ENCODE measurements at regions not wholly inside any gene's neighbourhood (a gene's known extent, or its start where the extent isn't known, plus 50 kb on each side); places are given as distances from the start of the nearest gene placed in this dataset.

DNA sequence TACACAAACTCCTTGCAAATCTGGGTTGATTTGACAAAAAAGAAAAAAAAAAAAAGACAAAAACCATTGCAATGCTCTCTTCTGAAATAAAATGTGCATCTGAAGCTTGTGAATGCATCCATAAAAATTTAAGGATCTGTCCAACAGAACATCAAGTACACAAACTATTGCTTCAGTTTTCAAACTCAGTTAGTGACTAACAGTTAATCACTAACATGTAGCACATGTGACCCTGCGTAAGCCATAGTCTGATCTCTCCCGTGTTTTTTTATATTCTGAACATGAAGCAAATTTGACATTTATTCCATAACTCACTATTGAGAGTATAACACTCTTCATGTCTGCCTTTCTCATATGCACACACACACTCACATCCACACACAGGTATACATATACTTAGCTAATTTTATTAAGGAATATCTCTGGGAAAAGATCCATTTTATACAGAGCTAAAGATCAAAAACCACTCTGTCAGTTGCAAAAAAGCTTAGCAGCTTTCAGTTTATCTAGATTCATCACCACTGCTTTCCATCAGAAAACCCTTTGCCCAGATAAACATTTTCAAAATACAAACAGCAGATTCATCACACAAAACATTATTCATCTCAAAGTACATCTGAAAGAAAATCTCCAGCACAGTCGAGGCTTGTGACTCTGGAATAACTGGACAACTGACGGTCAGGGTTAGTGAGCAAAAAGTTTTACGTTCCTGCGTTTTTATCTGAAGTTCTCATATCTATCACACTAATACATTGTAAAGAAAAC lies 1000.4 kb upstream of the ACVR2A start:
- DNase-seq: no peak

DNA sequence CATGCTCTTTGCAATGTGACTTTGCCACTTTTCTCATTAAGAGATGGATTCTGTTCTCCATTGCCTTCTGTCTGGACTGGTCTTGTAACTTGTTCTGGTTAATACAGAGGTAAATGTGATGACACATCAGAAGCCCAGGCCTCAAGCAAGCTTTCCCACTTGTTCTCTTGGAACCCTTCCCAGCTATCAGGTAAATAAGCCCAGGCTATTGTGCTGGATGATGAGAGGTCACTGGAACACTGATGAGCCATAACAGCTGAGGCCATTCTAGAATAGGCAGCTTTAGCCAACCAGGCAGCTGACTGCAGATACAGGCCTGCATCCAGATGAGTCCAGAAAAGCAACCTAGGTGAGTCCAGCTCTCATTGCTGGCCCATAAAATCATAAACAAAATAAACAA lies 1007.0 kb upstream of the ACVR2A start:
- no peak for DNase-seq

DNA sequence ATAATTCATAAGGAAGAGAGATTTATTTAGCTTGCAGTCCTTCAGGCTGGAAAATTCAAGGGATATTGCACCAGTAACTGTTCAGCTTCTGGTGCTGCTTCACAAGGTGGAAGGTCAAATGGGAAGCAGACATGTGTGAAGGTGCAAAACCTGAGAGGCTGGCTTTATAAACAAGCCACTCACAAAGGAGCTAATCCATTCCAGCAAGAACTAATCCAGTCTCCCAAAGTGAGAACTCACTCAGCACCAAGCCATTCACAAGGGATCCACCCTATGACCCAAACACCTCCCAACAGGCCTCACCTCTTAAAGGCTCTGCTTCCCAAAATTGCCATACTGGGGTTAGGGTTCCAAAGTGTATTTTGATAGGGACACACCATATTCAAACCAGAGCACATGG lies 1018.4 kb upstream of the ACVR2A start:
- no peak for DNase-seq

DNA sequence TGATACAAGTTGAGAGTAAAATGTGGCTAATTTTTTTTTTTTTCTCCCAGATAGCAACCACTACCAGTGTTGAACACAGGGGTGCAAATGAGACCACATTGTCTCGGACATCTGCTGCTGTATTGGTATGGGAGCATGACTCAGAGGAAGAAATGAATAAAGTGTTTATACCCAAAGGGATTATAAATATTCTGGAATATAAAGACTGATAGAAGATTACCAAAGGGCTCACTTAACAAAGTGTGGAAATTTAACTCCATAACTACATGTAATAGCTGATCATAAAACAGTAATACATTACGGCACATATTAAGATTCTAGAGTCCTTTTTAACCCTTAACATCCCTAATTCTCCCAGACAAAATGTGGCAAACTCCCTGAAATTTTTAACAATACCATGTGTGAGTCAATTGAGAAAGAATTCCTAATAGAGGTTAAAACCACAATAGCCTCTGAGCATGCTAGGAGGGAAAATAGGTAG lies 1023.0 kb upstream of the ACVR2A start:
- no peak for DNase-seq

DNA sequence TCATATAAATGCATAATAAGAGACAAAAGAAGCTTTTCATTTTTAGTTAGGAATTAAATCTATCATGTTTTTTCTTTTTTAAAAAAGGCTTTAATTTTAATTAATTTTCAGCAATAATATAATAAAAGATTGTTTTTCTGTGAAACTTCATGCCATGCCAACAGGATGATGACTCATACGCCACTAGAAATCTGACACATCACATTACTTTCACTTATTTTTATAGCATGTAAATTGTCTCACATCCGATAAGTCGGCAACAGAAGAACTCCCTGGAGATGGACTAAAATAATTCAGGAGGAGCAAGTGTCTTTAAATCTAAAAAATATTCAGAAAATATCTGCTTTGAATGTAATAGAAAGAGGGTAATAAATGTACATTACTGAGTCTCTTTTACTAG lies 1024.2 kb upstream of the ACVR2A start:
- DNase-seq: no peak

DNA sequence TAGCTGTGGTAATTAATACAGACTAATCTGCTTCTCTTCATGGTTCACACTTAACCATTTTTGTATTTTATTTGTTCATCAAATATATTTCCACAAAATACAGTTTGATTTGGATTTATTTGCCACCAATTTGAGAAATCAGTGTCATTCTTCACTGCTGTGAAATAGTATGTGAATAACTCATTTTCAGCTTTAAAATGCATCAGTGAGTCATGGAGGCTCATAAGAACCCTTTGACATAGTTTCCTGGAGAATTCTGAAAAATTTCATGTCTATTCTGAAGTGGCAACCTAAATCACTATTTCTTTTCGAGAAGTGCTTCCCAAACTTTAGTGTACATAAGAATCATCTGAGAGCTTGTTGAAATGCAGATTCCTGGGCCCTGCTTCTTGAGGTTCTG lies 1026.7 kb upstream of the ACVR2A start:
- DNase-seq: no peak

DNA sequence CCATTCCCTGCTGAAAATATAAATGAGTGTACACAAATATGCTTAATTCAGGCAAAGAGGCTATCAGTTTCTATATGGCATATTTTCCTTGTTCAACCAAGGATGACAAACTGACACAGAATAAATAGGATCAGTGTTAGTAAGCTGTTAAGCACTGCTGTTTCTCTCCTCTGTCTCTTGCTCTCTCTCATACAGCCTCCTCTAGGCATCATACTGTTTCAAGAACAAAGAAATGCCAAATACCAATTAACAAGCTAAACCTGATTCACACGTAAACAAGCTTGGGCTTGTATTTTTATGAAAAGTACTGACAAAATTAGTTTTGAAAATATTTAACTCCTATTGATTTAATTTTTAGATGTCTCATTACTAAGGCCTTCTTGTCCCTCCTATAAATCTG lies 1027.2 kb upstream of the ACVR2A start:
- DNase-seq: no peak

DNA sequence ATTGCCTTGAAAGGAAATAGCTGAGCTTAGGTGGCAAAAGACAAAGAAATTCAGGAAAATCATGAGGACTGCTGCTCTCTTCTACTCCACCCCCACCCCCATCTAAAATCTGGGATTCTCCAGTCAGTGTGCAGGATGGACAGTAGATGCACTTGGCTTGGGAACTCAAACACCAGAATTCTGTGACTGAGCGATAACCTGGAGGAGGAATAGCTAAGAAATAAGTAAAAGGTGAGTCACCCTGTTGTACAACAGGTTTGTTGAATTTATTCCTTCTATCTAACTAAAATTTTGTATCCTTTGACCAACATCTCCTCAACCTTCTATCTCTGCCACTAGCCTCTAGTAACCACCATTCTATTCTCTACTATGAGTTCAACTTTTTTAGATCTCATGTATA lies 1029.9 kb upstream of the ACVR2A start:
- no peak for DNase-seq

DNA sequence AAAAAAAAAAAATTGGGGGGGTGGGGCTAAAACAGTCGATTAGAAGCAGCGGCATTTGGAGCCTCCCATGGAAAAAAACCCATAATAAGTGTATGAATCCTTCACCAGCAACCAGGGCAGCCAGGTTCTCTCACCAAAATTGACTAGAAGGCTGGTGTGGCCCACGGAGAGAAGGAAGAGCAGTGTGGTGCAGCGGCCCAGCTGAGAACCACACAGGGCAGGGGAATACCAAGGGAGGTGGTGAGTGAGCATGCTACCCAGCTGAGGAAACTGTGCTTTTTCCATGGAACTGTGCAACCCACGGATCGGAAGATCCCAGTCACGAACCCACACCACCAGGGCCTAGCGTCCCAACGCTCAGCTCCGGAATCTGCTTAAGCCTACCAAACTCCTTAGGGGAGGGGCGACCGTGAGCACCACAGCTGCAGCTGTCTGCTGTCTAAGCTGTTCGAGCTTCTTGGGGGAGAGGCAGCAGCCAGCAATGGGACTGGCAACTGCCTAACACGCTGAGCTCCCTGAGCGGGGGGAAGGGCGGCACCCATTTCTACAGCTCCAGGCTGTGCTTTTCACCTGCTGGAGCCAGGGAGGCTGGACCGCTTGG lies 1037.2 kb upstream of the ACVR2A start:
- no peak for DNase-seq

DNA sequence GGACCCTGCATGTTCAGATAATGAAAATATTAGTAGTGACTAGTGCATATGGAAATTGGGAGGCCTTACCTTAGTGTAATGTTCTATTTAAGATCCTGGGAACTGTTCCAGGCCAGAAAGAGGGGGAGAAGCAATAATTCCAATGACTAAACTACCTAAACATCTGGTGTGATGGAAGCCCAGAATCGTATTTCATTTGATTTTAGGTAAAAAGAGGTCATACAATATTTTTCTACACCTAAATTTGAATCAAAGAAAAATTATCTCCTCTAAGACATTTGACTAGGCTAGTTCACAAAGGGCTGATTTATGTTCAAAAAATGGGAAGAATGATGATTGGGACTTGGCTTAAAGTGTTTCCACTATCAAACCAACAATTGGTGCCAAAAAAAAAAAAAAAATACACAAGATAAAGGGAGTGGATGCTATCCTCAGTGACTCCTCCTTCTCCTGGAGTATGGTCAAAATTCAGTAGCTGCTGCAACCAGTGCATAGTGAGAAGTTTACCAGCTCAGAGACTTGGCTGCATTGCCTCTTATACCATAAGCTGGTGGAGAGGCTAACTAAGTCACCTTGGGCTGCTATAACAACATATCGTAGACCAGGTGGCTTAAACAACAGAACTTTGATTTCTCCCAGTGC lies 1038.3 kb upstream of the ACVR2A start:
- DNase-seq: no peak

DNA sequence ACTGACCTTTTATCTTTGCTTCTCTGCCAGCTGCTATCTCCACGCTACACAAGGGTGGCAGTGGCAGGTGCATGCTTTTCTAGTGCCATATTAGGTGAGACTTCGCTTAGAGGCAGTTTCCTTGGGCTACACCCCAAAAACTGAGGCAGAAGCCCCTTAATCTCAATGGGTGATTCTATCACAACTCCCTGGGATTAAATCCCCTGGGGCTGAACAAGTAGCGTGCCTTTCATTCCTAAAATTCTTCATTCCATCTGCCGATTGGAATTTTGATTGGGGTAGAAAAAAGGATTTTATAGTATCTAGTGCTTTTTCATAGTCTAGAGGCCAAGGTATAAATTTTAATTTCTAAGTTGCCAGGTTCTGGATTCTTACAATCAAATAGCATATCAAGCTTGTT lies 1040.5 kb upstream of the ACVR2A start:
- no peak for DNase-seq

DNA sequence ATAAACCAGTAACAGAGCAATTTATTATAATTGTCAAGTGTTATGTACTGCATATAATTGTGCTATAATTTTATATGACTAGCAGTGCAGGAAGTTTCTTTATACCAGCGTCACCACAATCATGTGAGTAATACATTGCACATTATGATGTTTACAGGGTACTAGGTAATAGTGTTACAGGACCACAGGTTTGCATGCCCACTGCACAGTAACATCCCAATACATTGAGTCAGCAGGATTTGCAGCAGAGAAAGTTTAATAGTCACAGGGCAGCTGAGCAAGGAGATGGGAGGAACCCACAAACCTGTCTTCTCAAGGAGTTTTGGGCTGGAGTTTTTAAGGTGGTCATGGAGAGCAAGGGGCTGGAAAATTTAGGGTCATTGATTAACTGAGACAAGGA lies 1042.9 kb upstream of the ACVR2A start:
- no peak for DNase-seq

DNA sequence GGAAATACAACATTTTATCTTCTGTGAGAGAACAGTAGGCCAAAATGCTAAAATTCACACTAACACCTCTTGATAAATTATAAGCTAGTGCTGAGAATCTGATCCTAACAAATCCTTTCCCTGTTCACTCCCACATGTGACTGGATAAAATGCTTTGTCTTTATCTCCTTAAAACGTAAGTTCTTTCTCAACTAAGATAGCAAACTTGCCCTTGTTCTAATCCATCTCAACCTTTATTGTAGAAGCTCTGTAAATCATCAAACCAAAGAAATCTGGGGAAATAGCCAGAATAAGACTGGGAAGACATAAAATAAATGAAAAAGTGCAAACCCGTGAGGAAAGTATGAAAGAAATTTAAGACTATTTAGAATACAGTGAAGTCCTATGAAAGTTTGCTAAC lies 1058.4 kb upstream of the ACVR2A start:
- no peak for DNase-seq

DNA sequence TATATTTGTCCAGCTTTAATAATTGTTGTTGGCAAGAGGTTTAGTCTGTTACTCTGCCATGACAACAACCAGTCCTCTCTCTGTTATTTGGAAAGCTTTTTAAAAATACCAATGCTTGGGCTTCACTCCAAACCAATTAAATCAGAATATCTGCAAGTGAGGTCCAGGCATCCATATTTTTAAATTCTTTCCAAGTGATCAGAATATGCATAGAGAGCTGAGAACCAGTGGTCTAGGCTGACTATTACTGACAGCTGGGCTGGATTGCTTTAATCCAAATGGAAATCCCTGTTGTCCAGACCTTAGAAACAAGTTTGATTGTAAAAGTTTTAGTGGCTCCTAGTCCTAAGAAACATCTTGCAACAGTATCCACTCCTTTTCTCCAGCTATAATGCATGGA lies 1059.7 kb upstream of the ACVR2A start:
- DNase-seq: no peak

DNA sequence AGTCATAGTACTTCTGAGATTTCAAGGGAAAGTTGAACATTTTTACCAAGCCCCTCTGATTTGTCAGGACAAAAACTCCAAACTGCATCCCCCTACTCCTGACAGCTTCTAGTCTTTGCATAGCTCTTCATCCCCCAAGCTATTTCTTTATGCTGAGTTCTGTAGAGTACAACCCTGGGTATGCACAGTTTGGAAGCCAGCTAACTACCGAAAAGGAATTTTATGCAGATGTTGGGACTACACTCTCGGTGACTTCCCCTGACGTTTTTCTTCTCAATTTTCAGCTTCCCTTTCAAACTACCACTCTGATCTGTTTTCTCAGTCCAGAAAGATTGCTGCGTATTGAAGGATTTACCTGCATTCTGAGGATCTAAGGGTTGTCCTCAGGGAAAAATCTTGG lies 1060.2 kb upstream of the ACVR2A start:
- no peak for DNase-seq

DNA sequence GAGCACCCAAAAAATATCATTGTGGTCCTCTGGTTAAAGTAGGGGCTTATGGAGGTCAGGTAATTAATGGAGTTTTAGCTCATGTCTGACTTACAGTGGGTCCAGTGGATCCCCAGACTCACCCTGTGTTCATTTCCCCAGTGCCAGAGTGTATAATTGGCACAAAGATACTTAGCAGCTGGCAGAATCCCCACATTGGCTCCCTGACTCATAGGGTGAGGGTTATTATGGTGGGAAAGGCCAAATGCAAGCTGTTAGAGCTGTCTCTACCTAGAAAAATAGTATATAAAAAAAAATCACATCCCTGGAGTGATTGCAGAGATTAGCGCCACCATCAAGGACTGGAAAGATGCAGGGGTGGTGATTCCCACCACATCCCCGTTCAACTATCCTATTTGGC lies 1067.6 kb upstream of the ACVR2A start:
- no peak for DNase-seq

DNA sequence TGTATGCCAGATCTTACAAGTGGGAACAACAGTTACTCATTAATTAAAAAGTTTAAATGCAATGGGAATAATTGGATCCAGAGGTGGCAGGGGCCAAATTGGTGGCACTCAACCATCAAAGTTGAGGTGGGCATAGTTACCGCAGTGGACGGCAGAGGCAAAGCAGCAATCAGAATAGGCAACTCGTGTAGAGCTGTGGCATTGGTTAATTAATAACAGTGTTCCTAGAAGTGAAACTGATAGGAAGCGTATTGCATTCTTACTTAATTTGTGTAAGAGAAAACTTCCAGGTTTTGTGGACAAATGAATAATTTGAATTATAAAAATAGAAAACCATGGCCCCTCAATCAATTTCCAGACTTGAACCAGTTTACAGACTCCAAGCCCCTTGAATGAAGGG lies 1068.2 kb upstream of the ACVR2A start:
- no peak for DNase-seq

DNA sequence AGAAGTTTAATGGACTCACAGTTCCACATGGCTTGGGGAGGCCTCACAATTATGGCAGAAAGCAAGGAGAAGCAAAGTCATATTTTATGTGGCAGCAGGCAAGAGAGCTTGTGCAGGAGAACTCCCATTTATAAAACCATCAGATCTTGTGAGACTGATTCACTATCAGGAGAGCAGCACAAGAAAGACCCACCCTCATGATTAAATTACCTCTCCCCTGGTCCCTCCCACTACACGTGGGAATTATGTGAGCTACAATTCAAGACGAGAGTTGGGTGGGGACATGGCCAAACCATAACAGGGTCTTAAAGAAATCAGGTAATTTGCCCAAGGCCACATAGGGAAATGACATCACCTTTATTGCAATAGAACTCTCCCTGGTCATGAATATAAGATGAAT lies 1073.3 kb upstream of the ACVR2A start:
- no peak for DNase-seq

DNA sequence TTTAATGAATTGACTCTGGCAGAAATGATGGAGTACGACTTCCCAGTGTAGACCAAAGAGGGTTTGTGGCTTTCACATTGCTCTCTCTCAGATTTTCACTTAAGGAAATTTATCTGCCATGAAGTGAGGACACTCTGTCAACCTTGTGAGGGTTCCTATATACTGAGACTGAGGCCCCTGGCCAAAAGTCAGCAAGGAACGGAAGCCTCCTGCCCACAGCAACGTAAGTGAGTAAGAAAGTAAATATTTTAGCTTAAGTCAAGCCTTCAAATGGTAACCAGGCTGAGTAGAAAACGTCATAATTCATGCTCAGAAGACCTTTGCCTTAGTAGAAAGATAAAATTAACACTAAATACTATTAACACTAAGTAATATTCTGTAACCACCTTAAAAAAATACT lies 1080.5 kb upstream of the ACVR2A start:
- no peak for DNase-seq

DNA sequence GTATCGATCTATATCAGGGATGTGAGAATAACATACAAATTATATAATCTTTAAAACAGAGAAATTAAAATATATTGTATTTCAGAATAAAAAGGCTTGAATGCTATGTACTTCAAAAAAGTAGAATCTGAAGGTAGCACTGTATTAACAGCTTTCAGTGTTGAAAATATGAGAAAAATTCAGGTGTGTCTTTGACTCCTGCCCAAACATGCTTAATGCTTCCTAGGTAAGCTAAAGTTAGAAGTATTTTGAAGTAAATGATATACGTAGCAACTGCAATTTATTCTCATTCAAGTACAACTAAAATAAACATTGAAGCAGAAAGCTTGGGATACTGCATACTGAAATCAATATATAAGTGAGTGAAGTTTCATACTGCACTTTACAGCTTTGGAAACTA lies 1082.0 kb upstream of the ACVR2A start:
- no peak for DNase-seq

DNA sequence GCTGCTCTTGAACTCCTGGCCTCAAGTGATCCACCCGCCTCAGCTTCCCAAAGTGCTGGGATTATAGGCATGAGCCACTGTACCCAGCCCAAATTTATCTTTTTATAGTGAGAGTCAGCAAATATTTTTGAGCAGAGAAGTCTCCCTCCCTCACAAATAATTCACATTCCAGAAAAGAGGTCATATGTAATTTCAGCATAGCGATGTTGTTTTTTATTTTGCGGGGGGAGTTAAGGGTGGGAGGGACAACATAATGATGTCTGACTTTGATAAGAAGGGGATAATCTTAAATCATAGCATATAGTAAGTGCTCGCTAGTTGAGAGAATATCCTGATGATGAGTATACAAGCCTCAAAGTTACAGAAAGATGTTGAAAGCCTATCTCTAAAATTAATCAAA lies 1090.2 kb upstream of the ACVR2A start:
- no peak for DNase-seq

DNA sequence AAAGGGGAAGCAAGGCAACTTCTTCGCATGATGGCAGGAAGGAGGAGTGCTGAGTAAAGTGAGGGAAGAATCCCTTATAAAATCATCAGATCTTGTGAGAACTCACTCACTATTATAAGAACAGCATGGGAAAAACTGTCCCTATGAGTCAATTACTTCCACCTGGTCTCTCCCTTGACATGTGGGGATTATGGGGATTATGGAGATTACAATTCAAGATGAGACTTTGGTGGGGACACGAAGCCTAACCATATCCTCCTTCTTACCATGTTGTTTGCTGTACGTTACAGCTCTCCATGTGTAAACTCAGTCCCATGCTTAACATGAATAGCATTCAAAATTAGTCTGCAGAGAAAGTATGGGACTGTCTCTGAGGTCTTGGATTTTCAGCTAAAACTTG lies 1096.8 kb upstream of the ACVR2A start:
- DNase-seq: no peak

DNA sequence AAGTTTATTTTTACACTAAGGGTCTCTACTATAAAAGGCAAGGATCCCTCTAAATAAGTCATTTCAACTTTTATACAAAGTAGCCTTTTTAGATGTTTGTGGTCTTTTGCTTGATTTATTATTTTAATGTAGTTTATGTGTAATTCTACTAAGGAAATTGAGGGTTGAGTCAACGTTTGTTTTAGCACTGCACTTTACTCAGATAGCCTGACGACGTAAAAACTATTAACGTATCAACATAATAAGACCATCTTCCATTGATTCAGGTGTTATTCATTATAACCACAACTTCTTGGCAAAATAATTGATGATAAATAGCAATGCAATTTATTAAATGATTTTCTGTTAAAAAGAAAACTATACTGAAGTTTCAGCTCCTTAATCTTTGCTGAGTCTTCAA lies 1103.6 kb upstream of the ACVR2A start:
- DNase-seq: no peak

DNA sequence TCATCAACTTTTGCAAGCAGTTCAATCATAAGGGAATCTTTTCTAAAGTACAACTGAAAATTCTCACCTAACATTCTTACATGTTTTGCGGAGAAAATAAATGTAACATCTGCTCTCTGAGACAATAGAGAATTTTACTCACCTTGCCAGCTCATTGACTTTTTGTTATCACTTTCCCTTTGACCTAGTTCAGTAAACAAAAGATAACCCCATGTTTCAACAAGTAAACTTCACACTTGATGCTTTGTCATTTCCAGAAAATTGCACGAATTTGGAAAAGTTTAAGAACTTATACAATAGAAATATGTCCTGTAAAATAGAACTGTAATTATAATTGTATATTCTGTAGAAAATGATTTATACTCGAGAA lies 1110.0 kb upstream of the ACVR2A start:
- DNase-seq: no peak

Data from GOT3 (cell line).